ENCODE measurements at regions not wholly inside any gene's neighbourhood (a gene's known extent, or its start where the extent isn't known, plus 50 kb on each side); places are given as distances from the start of the nearest gene placed in this dataset.

GRCh38 chr17:12431188-12431587 lies 234.5 kb upstream of the MYOCD start:
- no peaks in the 10 kb centered on the region for H3K36me3 ChIP-seq
- intact Hi-C loops (cut with DNase I): no loop called here
- no peak for DNase-seq
- 77 to 91% methylated on average over 4 of the region's 4 CpGs for WGBS, 2 donors
- no peak overlapping the region for H3K27ac ChIP-seq
- no peaks in the 10 kb centered on the region for H3K27me3 ChIP-seq
- no peaks in the 10 kb centered on the region for H3K9me3 ChIP-seq
- H3K4me1 ChIP-seq: no peaks in the 10 kb centered on the region
- H3K4me3 ChIP-seq (replicated peaks in 1 of 3): no peak overlapping the region
- TF ChIP-seq POLR2A (IDR thresholded peaks at IDR 0.05): no peak
- TF ChIP-seq, protein P1, sequence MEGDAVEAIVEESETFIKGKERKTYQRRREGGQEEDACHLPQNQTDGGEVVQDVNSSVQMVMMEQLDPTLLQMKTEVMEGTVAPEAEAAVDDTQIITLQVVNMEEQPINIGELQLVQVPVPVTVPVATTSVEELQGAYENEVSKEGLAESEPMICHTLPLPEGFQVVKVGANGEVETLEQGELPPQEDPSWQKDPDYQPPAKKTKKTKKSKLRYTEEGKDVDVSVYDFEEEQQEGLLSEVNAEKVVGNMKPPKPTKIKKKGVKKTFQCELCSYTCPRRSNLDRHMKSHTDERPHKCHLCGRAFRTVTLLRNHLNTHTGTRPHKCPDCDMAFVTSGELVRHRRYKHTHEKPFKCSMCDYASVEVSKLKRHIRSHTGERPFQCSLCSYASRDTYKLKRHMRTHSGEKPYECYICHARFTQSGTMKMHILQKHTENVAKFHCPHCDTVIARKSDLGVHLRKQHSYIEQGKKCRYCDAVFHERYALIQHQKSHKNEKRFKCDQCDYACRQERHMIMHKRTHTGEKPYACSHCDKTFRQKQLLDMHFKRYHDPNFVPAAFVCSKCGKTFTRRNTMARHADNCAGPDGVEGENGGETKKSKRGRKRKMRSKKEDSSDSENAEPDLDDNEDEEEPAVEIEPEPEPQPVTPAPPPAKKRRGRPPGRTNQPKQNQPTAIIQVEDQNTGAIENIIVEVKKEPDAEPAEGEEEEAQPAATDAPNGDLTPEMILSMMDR (IDR thresholded peaks at IDR 0.05): no peak

- H3K4me3 ChIP-seq (replicated peaks in 1 of 3): no peak overlapping the region
- no peak for DNase-seq
- no peaks in the 10 kb centered on the region for H3K9me3 ChIP-seq
- TF ChIP-seq, protein P1 (IDR thresholded peaks at IDR 0.05): no peak
- no peak for TF ChIP-seq POLR2A (IDR thresholded peaks at IDR 0.05)
- H3K4me1 ChIP-seq: peaks cover 9 to 13% of the 10 kb centered on the region in 2 donors
- no peak overlapping the region for H3K27ac ChIP-seq
- intact Hi-C loops (cut with DNase I): no loop called here
- H3K36me3 ChIP-seq: no peaks in the 10 kb centered on the region
- H3K27me3 ChIP-seq: no peaks in the 10 kb centered on the region
- 91 to 92% methylated on average over 6 of the region's 6 CpGs for WGBS, 2 donors
Observed at GRCh38 chr17:12438212-12438611, 227.5 kb upstream of the MYOCD start.

- intact Hi-C loops (cut with DNase I): no loop called here
- H3K27me3 ChIP-seq: no peaks in the 10 kb centered on the region
- peaks cover 9 to 13% of the 10 kb centered on the region in 2 donors for H3K4me1 ChIP-seq
- H3K27ac ChIP-seq: no peak overlapping the region
- no peak overlapping the region for H3K4me3 ChIP-seq (replicated peaks in 1 of 3)
- H3K9me3 ChIP-seq: no peaks in the 10 kb centered on the region
- TF ChIP-seq POLR2A (IDR thresholded peaks at IDR 0.05): no peak
- TF ChIP-seq, protein P1 (IDR thresholded peaks at IDR 0.05): no peak
- no peaks in the 10 kb centered on the region for H3K36me3 ChIP-seq
- 37 to 41% methylated on average over 10 of the region's 10 CpGs for WGBS, 2 donors
- DNase-seq: peak; percentile 35 to 44
Observed at GRCh38 chr17:12438813-12439586, 226.7 kb upstream of the MYOCD start.

DNA sequence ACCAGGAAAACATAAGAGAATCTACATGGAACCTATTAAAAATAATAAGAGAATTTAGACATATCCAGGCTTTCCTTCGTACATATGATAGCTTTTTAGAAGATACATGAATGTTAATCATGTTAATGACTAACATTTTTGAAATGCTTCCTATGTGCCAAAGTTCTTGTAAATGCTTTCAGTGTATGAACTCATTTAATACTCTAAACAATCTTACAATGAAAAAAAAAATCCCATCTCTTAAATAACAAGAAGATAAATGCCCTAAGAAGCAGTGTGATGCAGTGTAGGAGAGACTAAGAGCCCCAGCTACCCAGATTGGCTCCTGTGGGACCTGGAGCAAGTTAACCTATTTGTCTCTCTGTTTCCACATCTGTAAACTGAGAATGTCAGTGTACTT lies 220.4 kb upstream of the MYOCD start:
- intact Hi-C loops (cut with DNase I): no loop called here
- H3K4me1 ChIP-seq: no peaks in the 10 kb centered on the region

GRCh38 chr17:12457493-12457892 lies 208.2 kb upstream of the MYOCD start:
- Histone ChIP-seq H3K4me1 (no peaks in the 10 kb centered on the region), H3K9me3 (no peaks in the 10 kb centered on the region), H3K4me3 (replicated peaks in 1 of 3) (no peak overlapping the region), H3K36me3 (no peaks in the 10 kb centered on the region), H3K27ac (no peak overlapping the region), H3K27me3 (no peaks in the 10 kb centered on the region)
- intact Hi-C loops (cut with DNase I): no loop called here
- 93 to 100% methylated on average over 1 of the region's 1 CpG for WGBS, 2 donors
- DNase-seq: no peak
- TF ChIP-seq, protein P1 (IDR thresholded peaks at IDR 0.05): no peak
- no peak for TF ChIP-seq POLR2A (IDR thresholded peaks at IDR 0.05)

More for the DNA sequence above, 220.4 kb upstream of the MYOCD start:
- 73 to 83% methylated on average over 1 of the region's 1 CpG for WGBS, 2 donors
- H3K27me3 ChIP-seq: no peaks in the 10 kb centered on the region
- H3K27ac ChIP-seq: no peak overlapping the region
- no peak for DNase-seq
- no peak overlapping the region for H3K4me3 ChIP-seq (replicated peaks in 1 of 3)
- no peaks in the 10 kb centered on the region for H3K9me3 ChIP-seq
- H3K36me3 ChIP-seq: no peaks in the 10 kb centered on the region
- TF ChIP-seq POLR2A (IDR thresholded peaks at IDR 0.05): no peak
